Ovary (tissue), 7 donors: ENCODE measurements at regions not wholly inside any gene's neighbourhood (a gene's known extent, or its start where the extent isn't known, plus 50 kb on each side); places are given as distances from the start of the nearest gene placed in this dataset.

Experiments
- DNase-seq, 5 donors: peaks; one replicate each; pipeline ENCODE4 v3.0.0-alpha.2; 2019 to 2020
- H3K27ac ChIP-seq, 2 donors: fragments of 200-600 bp; one replicate each; pipeline versions ENCODE4 v1.5.1 to v1.8.0; 2019 to 2022
- H3K27me3 ChIP-seq: fragments of 200-600 bp; one replicate; pipeline ENCODE4 v1.8.0; 2022
- H3K36me3 ChIP-seq: fragments of 200-600 bp; sonication (generic); one replicate; pipeline ENCODE4 v1.5.1; 2019
- H3K4me1 ChIP-seq: one replicate; pipeline ENCODE4 v1.8.1; 2013; ENCODE audit warnings: mild to moderate bottlenecking, moderate library complexity; ENCODE audit not compliant: insufficient read depth
- H3K4me3 ChIP-seq: fragments of 200-600 bp; sonication (generic); one replicate; pipeline ENCODE4 v1.5.1; 2017
- H3K9me3 ChIP-seq, 2 donors: fragments of 200-600 bp in 1 of 2; sonication (generic) in 1 of 2; one replicate each; pipeline versions ENCODE4 v1.5.1 to v1.8.1; 2013 to 2019; ENCODE audit warnings: mild to moderate bottlenecking in 1 of 2, moderate library complexity in 1 of 2
- CTCF ChIP-seq, 3 donors: fragments of 450-650 bp in 2 of 3; fragments of 200-600 bp in 1 of 3; IDR thresholded peaks; one replicate each; pipeline versions ENCODE4 v1.5.1 to v1.8.0; 2016 to 2022; ENCODE audit warnings: antibody characterized with exemption in 3 of 3, mild to moderate bottlenecking in 1 of 3
- EP300 ChIP-seq: sonication (generic); formaldehyde crosslinking; IDR thresholded peaks from one replicate; pipeline ENCODE4 v1.6.1; 2017; ENCODE audit warnings: antibody characterized with exemption
- POLR2A ChIP-seq: fragments of 450-650 bp; IDR thresholded peaks from one replicate; pipeline ENCODE4 v1.6.1; 2017; ENCODE audit warnings: antibody characterized with exemption, mild to moderate bottlenecking, moderate library complexity
- WGBS, 3 donors: extraction: QIAGEN DNeasy Blood & Tissue Kit in 1 of 3; methylation state at CpG; one replicate each; pipeline versions ENCODE4 v1.1.5 to v1.1.7; 2013 to 2017; 5-methylcytosine and 5-hydroxymethylcytosine counted together
- intact Hi-C, 4 donors: fragments of 100-400 bp; cut with DNase I; formaldehyde crosslinking; loops; one replicate each; pipeline versions ENCODE4 v1.11.0 to v1.15.1; 2022 to 2023
- donor health status: DM: no; HTN: no; CAD: no; lungs with moderate emphysema.
- donor health status: DM: no; HTN: no; CAD: no.
- donor health status: Bipolar disorder and iron deficiency.
- donor health status: DM: no; HTN: no; CAD: no.
- donor health status: DM: yes; HTN: yes; CAD: no.

GRCh38 chr1:4585216-4585615 is 69.2 kb upstream of the AJAP1 start:
- intact Hi-C loops = no loop called here
- Histone ChIP-seq H3K27ac (no peak overlapping the region), H3K4me1 (no peaks in the 10 kb centered on the region), H3K4me3 (no peak overlapping the region), H3K27me3 (no peaks in the 10 kb centered on the region), H3K36me3 (no peaks in the 10 kb centered on the region), H3K9me3 (no peaks in the 10 kb centered on the region)
- DNase-seq = no peak
- 15 to 24% (median 21%) methylated on average over 17 of the region's 17 CpGs for WGBS, 3 donors
- TF ChIP-seq EP300 (no peak), POLR2A (no peak), CTCF (IDR thresholded peaks at IDR 0.05) (no peak)

GRCh38 chr1:4585705-4586104 is 68.7 kb upstream of the AJAP1 start:
- no peak for DNase-seq
- Histone ChIP-seq H3K27me3 (no peaks in the 10 kb centered on the region), H3K27ac (no peak overlapping the region), H3K4me3 (no peak overlapping the region), H3K36me3 (no peaks in the 10 kb centered on the region), H3K4me1 (no peaks in the 10 kb centered on the region), H3K9me3 (no peaks in the 10 kb centered on the region)
- 33 to 36% (median 36%) methylated on average over 6 of the region's 6 CpGs for WGBS, 3 donors
- TF ChIP-seq POLR2A (no peak), EP300 (no peak), CTCF (IDR thresholded peaks at IDR 0.05) (no peak)
- intact Hi-C loops = no loop called here

GRCh38 chr1:4586611-4587160 is 67.7 kb upstream of the AJAP1 start:
- no peak for DNase-seq
- no peaks in the 10 kb centered on the region for H3K36me3 ChIP-seq
- no peaks in the 10 kb centered on the region for H3K4me1 ChIP-seq
- H3K27ac ChIP-seq = no peak overlapping the region
- intact Hi-C loops = no loop called here
- no peaks in the 10 kb centered on the region for H3K9me3 ChIP-seq
- no peak overlapping the region for H3K4me3 ChIP-seq
- TF ChIP-seq CTCF (IDR thresholded peaks at IDR 0.05) (no peak), EP300 (no peak), POLR2A (no peak)
- no peaks in the 10 kb centered on the region for H3K27me3 ChIP-seq
- 37 to 51% (median 47%) methylated on average over 6 of the region's 6 CpGs for WGBS, 3 donors

- intact Hi-C loops = loop anchor here in 1 of 4 donors (2.0 kb wide), 1 partner anchor 21 kb away; no protein-coding TSS in a partner anchor
- WGBS, 3 donors = 59 to 65% (median 62%) methylated on average over 6 of the region's 6 CpGs
- H3K4me1 ChIP-seq = no peaks in the 10 kb centered on the region
- DNase-seq = no peak
- H3K27me3 ChIP-seq = no peaks in the 10 kb centered on the region
- TF ChIP-seq EP300 = no peak
- TF ChIP-seq CTCF (IDR thresholded peaks at IDR 0.05) = no peak
- TF ChIP-seq POLR2A = no peak
- no peaks in the 10 kb centered on the region for H3K9me3 ChIP-seq
- H3K36me3 ChIP-seq = no peaks in the 10 kb centered on the region
- H3K27ac ChIP-seq = no peak overlapping the region
- H3K4me3 ChIP-seq = no peak overlapping the region
Observed at GRCh38 chr1:4587721-4588120, 66.7 kb upstream of the AJAP1 start.
